ENCODE measurements at regions not wholly inside any gene's neighbourhood (a gene's known extent, or its start where the extent isn't known, plus 50 kb on each side); places are given as distances from the start of the nearest gene placed in this dataset.

DNA sequence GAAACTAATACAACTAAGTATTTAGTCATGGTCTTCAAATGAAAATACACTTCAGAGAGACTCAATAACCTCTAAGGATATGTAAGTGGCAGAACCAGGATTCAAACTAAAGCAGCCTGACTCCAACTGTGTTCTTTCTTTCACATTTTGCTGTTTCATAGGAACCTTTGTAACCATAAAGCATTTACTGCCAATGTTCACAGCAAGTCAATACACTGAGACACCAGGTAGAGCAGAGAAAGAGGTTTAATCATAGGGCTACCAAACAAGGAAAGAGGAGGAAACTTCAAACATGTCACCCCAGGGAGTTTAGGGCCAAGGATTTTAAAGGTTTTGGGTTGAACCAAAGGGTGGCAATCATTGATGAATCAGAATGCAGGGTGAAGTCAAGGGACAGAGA is 263.1 kb upstream of the PTGER4 start:
- DNase-seq (ENCODE audit: low spot score in 2 of 2) = no peak
- TF ChIP-seq CTCF (IDR thresholded peaks at IDR 0.05) (no peak), POLR2A (IDR thresholded peaks at IDR 0.05) (no peak)
- intact Hi-C loops (cut with DNase I; ENCODE audit: low total_unique reads) = no loop called here
- H3K4me3 ChIP-seq (ENCODE audit: low read depth, poor library complexity, severe bottlenecking) = no peak overlapping the region

DNA sequence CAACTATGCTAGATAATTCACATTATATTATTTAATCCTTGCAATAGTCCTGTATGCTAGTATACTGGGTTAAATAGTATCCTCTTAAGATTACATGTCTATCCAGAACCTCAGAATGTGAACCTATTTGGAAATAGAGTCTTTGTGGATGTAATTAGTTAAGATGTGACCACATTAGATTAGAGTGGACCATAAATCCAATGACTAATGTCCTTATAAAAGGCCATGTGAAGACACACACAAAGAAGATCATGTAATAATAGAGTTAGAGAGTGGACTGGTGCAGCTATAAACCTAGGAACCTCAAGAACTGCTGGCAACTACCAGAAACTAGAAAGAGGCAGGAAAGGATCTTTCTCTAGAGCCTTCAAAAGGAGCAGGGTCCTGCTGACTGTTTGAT is 263.6 kb upstream of the PTGER4 start:
- no peak for DNase-seq (ENCODE audit: low spot score in 2 of 2)
- H3K4me3 ChIP-seq (ENCODE audit: low read depth, poor library complexity, severe bottlenecking) = no peak overlapping the region
- intact Hi-C loops (cut with DNase I; ENCODE audit: low total_unique reads) = no loop called here
- TF ChIP-seq CTCF (IDR thresholded peaks at IDR 0.05) (no peak), POLR2A (IDR thresholded peaks at IDR 0.05) (no peak)

DNA sequence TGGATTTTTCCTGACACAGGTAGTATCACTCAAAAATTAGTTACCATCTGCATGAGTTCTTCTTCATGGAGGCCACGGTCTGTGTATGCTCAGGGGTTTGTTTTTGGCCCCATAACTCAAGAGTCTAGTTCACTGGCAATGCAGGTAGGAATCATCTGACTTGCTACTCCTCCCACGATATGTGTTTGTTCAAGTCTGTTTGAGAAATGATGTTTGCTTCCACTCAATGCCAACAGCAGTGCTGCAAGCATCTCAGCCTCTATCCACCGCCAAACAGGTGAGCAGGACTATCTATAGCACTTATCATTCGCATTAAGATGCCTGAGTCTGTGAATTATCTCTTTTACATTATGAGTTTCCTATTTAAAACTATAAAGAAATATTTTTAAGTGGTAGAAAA is 264.8 kb upstream of the PTGER4 start:
- 52 to 58% methylated on average over 4 of the region's 4 CpGs for WGBS, 2 donors
- H3K4me3 ChIP-seq (ENCODE audit: low read depth, poor library complexity, severe bottlenecking) = no peak overlapping the region
- intact Hi-C loops (cut with DNase I; ENCODE audit: low total_unique reads) = no loop called here
- TF ChIP-seq POLR2A (IDR thresholded peaks at IDR 0.05) (no peak), CTCF (IDR thresholded peaks at IDR 0.05) (no peak)
- DNase-seq (ENCODE audit: low spot score in 2 of 2) = no peak

DNA sequence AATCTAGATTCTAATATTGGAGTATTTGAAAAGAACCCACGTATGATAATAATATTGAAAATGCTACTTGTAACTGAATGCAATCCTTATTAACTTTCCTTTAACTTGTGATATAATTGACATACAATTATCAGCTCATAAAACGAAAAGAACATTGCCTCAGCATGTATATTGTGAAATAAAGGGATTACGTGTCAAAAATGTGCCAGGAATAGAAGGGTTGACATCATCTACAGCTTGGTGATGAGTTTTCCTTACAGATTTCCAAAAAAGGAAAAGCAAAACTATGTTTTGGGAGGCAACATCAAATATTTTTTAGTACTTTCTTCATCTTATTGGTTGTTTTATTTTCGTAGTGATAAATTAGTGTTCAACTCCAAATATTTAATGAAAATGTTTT is 266.0 kb upstream of the PTGER4 start:
- 44 to 51% methylated on average over 4 of the region's 4 CpGs for WGBS, 2 donors
- DNase-seq (ENCODE audit: low spot score in 2 of 2) = no peak
- no peak overlapping the region for H3K4me3 ChIP-seq (ENCODE audit: low read depth, poor library complexity, severe bottlenecking)
- intact Hi-C loops (cut with DNase I; ENCODE audit: low total_unique reads) = no loop called here
- TF ChIP-seq POLR2A (IDR thresholded peaks at IDR 0.05) (no peak), CTCF (IDR thresholded peaks at IDR 0.05) (no peak)

GRCh38 chr5:40412771-40413170 is 266.9 kb upstream of the PTGER4 start:
- H3K4me3 ChIP-seq (ENCODE audit: low read depth, poor library complexity, severe bottlenecking) = no peak overlapping the region
- no peak for DNase-seq (ENCODE audit: low spot score in 2 of 2)
- no peak for TF ChIP-seq CTCF (IDR thresholded peaks at IDR 0.05)
- no peak for TF ChIP-seq POLR2A (IDR thresholded peaks at IDR 0.05)
- WGBS, 2 donors = 70 to 74% methylated on average over 1 of the region's 1 CpG
- intact Hi-C loops (cut with DNase I; ENCODE audit: low total_unique reads) = no loop called here

DNA sequence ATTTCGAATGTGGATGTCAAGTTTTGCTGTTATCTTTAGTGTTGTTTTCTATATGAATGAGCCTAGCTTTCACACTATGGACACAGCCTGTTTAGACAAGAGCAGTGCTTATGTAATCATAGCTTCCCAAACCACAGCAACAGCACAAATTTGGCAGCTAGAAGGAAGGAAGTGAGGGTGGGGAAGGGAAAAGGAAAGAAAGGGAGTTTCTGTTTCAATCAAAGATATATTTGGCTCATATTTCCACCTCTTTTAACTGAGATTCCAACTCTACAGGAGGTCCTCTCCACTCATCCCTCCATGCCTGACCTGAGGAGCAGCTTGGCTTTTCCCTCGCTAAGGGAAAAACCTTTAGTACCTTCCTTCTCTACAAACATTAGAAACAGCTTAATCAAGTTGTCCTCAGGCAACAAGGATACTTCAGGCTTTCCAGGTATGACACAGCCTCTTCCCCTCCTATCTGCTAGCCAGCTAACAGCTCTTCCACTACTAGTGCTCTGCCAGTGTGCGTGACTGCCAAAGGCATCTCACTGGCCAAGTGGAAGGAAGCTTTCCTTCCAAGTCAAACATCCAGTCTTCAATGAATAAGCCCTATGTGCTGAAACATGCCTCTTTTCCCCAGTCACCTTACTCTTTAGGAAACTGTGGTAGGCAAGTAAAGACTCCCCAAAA is 268.6 kb upstream of the PTGER4 start:
- 32 to 37% methylated on average over 3 of the region's 3 CpGs for WGBS, 2 donors
- TF ChIP-seq CTCF (IDR thresholded peaks at IDR 0.05) (no peak), POLR2A (IDR thresholded peaks at IDR 0.05) (no peak)
- DNase-seq (ENCODE audit: low spot score in 2 of 2) = no peak
- intact Hi-C loops (cut with DNase I; ENCODE audit: low total_unique reads) = no loop called here
- H3K4me3 ChIP-seq (ENCODE audit: low read depth, poor library complexity, severe bottlenecking) = no peak overlapping the region
